Activated CD4-positive, CD25-positive, alpha-beta regulatory T cell treated with anti-CD3 and anti-CD28 coated beads, Interleukin-2, amount 50 U/mL, for 16 hours (primary cell): ENCODE measurements at regions not wholly inside any gene's neighbourhood (a gene's known extent, or its start where the extent isn't known, plus 50 kb on each side); places are given as distances from the start of the nearest gene placed in this dataset.

Experiments
- DNase-seq: peaks from one replicate; pipeline ENCODE4 v3.0.0-alpha.2; 2020; ENCODE audit warnings: low read depth, low spot score

GRCh38 chr11:116478669-116479668, 293.8 kb downstream of the BUD13 start:
- no peak for DNase-seq

GRCh38 chr11:116478205-116478604, 294.6 kb downstream of the BUD13 start:
- DNase-seq: no peak

GRCh38 chr11:116473790-116474346, 298.9 kb downstream of the BUD13 start:
- DNase-seq: no peak

GRCh38 chr11:116473206-116473769, 299.5 kb downstream of the BUD13 start:
- DNase-seq: no peak

GRCh38 chr11:116472651-116473050, 300.1 kb downstream of the BUD13 start:
- no peak for DNase-seq

GRCh38 chr11:116471608-116472256, 301.1 kb downstream of the BUD13 start:
- DNase-seq: no peak

GRCh38 chr11:116468699-116469098, 304.1 kb downstream of the BUD13 start:
- DNase-seq: no peak

GRCh38 chr11:116467823-116468222, 305.0 kb downstream of the BUD13 start:
- no peak for DNase-seq

GRCh38 chr11:116466801-116467200, 306.0 kb downstream of the BUD13 start:
- no peak for DNase-seq

GRCh38 chr11:116466191-116466590, 306.6 kb downstream of the BUD13 start:
- no peak for DNase-seq

GRCh38 chr11:116465056-116465455, 307.7 kb downstream of the BUD13 start:
- DNase-seq: no peak

GRCh38 chr11:116461789-116462188, 311.0 kb downstream of the BUD13 start:
- DNase-seq: no peak

GRCh38 chr11:116460156-116460920, 312.4 kb downstream of the BUD13 start:
- no peak for DNase-seq

- DNase-seq: no peak
These were observed 313.4 kb downstream of the BUD13 start for GRCh38 chr11:116459185-116460045.

- DNase-seq: no peak
These were observed 314.2 kb downstream of the BUD13 start for GRCh38 chr11:116458546-116458945.

- no peak for DNase-seq
These were observed 315.3 kb downstream of the BUD13 start for GRCh38 chr11:116457336-116458007.

- DNase-seq: no peak
These were observed 317.8 kb downstream of the BUD13 start for GRCh38 chr11:116454951-116455350.

GRCh38 chr11:116454020-116454645, 318.7 kb downstream of the BUD13 start:
- DNase-seq: no peak

- no peak for DNase-seq
These were observed 320.3 kb downstream of the BUD13 start for GRCh38 chr11:116452461-116452860.
